ENCODE measurements at regions not wholly inside any gene's neighbourhood (a gene's known extent, or its start where the extent isn't known, plus 50 kb on each side); places are given as distances from the start of the nearest gene placed in this dataset.

DNA sequence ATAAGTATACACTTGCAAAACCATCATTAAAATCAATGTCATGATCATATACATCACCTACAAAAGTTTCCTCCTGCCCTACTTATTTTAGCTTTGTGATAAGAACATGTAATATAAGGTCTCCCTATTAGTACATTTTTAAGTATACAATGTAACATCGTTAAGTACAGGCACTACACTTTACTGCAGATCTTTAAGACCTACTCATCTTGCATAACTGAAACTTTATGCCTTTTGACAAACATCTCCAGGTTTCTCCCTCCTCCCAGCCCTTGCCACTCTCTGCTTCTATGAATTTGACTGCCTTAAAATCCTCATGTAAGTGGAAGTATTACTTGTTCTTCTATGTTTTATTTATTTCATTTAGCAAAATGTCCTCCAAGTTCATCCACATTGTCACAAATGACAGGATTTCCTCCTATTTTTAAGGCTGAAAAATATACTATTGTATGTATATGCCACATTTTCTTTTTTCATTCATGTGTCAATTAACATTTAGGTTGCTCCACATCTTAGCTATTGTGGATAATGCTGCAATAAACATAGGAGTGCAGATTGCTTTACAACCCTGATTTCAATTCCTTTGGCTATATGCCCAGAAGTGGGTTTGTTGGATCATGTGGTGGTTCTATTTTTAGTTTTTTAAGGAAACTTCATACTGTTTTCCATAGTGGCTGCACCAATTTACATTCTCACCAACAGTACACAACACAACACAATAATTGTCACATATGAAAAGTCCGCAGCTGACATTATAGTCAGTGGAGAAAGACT, 471.1 kb upstream of the ANO3 start:
- H3K4me2 ChIP-seq (ENCODE audit: control insufficient read depth, extremely low read depth, insufficient read depth, low read depth, low read length), result no peak overlapping the region
- no peaks in the 10 kb centered on the region for H4K20me1 ChIP-seq (ENCODE audit: control insufficient read depth, extremely low read depth, insufficient read depth, low read length)
- no peaks in the 10 kb centered on the region for H3K4me1 ChIP-seq (ENCODE audit: control insufficient read depth, extremely low read depth, insufficient read depth, low read length)
- no peaks in the 10 kb centered on the region for H3K9me3 ChIP-seq (ENCODE audit: control insufficient read depth, low read depth, low read length)
- DNase-seq (ENCODE audit: low read depth, low spot score) (no peak), FAIRE-seq (no peak)
- TF ChIP-seq EZH2 (IDR thresholded peaks at IDR 0.05; ENCODE audit: low read length), result no peak
- TF ChIP-seq, protein P1, sequence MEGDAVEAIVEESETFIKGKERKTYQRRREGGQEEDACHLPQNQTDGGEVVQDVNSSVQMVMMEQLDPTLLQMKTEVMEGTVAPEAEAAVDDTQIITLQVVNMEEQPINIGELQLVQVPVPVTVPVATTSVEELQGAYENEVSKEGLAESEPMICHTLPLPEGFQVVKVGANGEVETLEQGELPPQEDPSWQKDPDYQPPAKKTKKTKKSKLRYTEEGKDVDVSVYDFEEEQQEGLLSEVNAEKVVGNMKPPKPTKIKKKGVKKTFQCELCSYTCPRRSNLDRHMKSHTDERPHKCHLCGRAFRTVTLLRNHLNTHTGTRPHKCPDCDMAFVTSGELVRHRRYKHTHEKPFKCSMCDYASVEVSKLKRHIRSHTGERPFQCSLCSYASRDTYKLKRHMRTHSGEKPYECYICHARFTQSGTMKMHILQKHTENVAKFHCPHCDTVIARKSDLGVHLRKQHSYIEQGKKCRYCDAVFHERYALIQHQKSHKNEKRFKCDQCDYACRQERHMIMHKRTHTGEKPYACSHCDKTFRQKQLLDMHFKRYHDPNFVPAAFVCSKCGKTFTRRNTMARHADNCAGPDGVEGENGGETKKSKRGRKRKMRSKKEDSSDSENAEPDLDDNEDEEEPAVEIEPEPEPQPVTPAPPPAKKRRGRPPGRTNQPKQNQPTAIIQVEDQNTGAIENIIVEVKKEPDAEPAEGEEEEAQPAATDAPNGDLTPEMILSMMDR (optimal IDR thresholded peaks at IDR 0.05 in 1 of 3, IDR thresholded peaks at IDR 0.05 in 1 of 3, conservative IDR thresholded peaks at IDR 0.05 in 1 of 3; ENCODE audit: extremely low read depth in 1 of 3, insufficient read depth in 2 of 3, low read length in 3 of 3), result no peak
- no peak overlapping the region for H3K27ac ChIP-seq (ENCODE audit: control insufficient read depth, insufficient read depth, low read length)
- H3K36me3 ChIP-seq (ENCODE audit: control insufficient read depth in 2 of 2, extremely low read depth in 1 of 2, insufficient read depth in 2 of 2, low read length in 2 of 2), result no peaks in the 10 kb centered on the region
- H3K79me2 ChIP-seq (ENCODE audit: control insufficient read depth, insufficient read depth, low read length), result no peaks in the 10 kb centered on the region
- H3K9ac ChIP-seq (ENCODE audit: control insufficient read depth, extremely low read depth, insufficient read depth, low read length), result no peak overlapping the region
- H2AFZ ChIP-seq (ENCODE audit: control insufficient read depth, low read length), result no peak overlapping the region
- dilution Hi-C loops (cut with MboI; ENCODE audit: extremely low pct_ligation_motif_present, low sequenced_read_pairs), result no loop called here
- no peak overlapping the region for H3K4me3 ChIP-seq (ENCODE audit: control insufficient read depth in 2 of 3, extremely low read depth in 1 of 3, insufficient read depth in 2 of 3, low read depth in 1 of 3, low read length in 3 of 3)
- no peaks in the 10 kb centered on the region for H3K9me1 ChIP-seq (ENCODE audit: control insufficient read depth, extremely low read depth, insufficient read depth, low read length)
- H3K27me3 ChIP-seq (ENCODE audit: control insufficient read depth, extremely low read depth, insufficient read depth, low read length), result no peaks in the 10 kb centered on the region

DNA sequence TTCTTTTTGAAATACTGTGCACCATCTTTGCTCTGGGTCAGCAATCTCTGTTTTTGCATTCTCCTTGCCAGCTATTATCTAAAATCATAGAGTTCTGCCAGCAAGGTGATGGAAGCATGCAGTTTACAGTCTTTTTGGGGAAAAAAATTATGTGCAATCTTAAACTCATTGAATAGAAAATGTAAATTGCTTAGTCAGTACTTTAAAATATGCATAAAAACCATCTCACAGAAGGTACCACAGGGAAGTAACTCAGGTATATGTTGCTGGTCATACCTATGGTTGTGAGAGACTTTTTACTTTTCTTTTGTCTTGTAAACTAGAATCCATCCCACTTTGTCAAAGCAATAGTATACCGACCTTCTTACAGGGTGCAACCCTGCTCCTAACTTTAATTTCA, 469.8 kb upstream of the ANO3 start:
- Histone ChIP-seq H2AFZ (ENCODE audit: control insufficient read depth, low read length) (no peak overlapping the region), H3K27ac (ENCODE audit: control insufficient read depth, insufficient read depth, low read length) (no peak overlapping the region), H3K4me2 (ENCODE audit: control insufficient read depth, extremely low read depth, insufficient read depth, low read depth, low read length) (no peak overlapping the region), H3K4me1 (ENCODE audit: control insufficient read depth, extremely low read depth, insufficient read depth, low read length) (no peaks in the 10 kb centered on the region), H3K36me3 (ENCODE audit: control insufficient read depth in 2 of 2, extremely low read depth in 1 of 2, insufficient read depth in 2 of 2, low read length in 2 of 2) (no peaks in the 10 kb centered on the region), H4K20me1 (ENCODE audit: control insufficient read depth, extremely low read depth, insufficient read depth, low read length) (no peaks in the 10 kb centered on the region), H3K79me2 (ENCODE audit: control insufficient read depth, insufficient read depth, low read length) (no peaks in the 10 kb centered on the region), H3K9me3 (ENCODE audit: control insufficient read depth, low read depth, low read length) (no peaks in the 10 kb centered on the region), H3K9ac (ENCODE audit: control insufficient read depth, extremely low read depth, insufficient read depth, low read length) (no peak overlapping the region), H3K27me3 (ENCODE audit: control insufficient read depth, extremely low read depth, insufficient read depth, low read length) (no peaks in the 10 kb centered on the region), H3K9me1 (ENCODE audit: control insufficient read depth, extremely low read depth, insufficient read depth, low read length) (no peaks in the 10 kb centered on the region), H3K4me3 (ENCODE audit: control insufficient read depth in 2 of 3, extremely low read depth in 1 of 3, insufficient read depth in 2 of 3, low read depth in 1 of 3, low read length in 3 of 3) (no peak overlapping the region)
- no peak for FAIRE-seq
- no peak for TF ChIP-seq EZH2 (IDR thresholded peaks at IDR 0.05; ENCODE audit: low read length)
- TF ChIP-seq, protein P1 (optimal IDR thresholded peaks at IDR 0.05 in 1 of 3, IDR thresholded peaks at IDR 0.05 in 1 of 3, conservative IDR thresholded peaks at IDR 0.05 in 1 of 3; ENCODE audit: extremely low read depth in 1 of 3, insufficient read depth in 2 of 3, low read length in 3 of 3), result no peak
- dilution Hi-C loops (cut with MboI; ENCODE audit: extremely low pct_ligation_motif_present, low sequenced_read_pairs), result no loop called here
- DNase-seq (ENCODE audit: low read depth, low spot score), result no peak

Data from keratinocyte (primary cell).